GM12878 (cell line): ENCODE measurements at regions not wholly inside any gene's neighbourhood (a gene's known extent, or its start where the extent isn't known, plus 50 kb on each side); places are given as distances from the start of the nearest gene placed in this dataset.

ENCODE experiments used
- ATAC-seq: fragments of 200-7000 bp; cut with Tn5 transposase; 3 replicates; pipeline ENCODE4 v1.9.1; 2020; ENCODE audit warnings: mild to moderate bottlenecking, moderate library complexity
- BruUV-seq: library from RNA; stranded (reverse); fragments of 400-500 nt; replicated peaks from 2 replicates; lab custom pipeline; 2021; lab: Mats Ljungman, UMichigan
- CTCF ChIA-PET: fragments of 300-600 bp; sonication (Branson Sonifier 250); formaldehyde crosslinking; extraction: SDS; loops from one replicate; lab custom pipeline; 2021; ENCODE audit warnings: inconsistent platforms; lab: Yijun Ruan, JAX
- POLR2A ChIA-PET: fragments of 350-600 bp; formaldehyde crosslinking; extraction: SDS; loops from one replicate; lab custom pipeline; 2021; ENCODE audit warnings: inconsistent platforms; lab: Charles Lee
- RAD21 ChIA-PET: fragments of 300-600 bp; sonication (Branson Sonifier 250); formaldehyde crosslinking; loops from one replicate; lab custom pipeline; 2023; ENCODE audit warnings: antibody characterized with exemption; ENCODE audit not compliant: unreplicated experiment; lab: Charles Lee
- SMC1A ChIA-PET: fragments of 300-600 bp; sonication (Branson Sonifier 250); formaldehyde crosslinking; loops from one replicate; lab custom pipeline; 2023; ENCODE audit not compliant: unreplicated experiment, uncharacterized antibody; lab: Charles Lee
- DNase-seq: peaks from one replicate; pipeline ENCODE4 v3.0.0-alpha.2; 2011; ENCODE audit warnings: low read depth, low spot score
- FAIRE-seq: peaks from 3 replicates; lab custom pipeline; 2011; peaks lifted over from hg19 to GRCh38; lab: Jason Lieb, UNC
- H2AFZ ChIP-seq: 2 replicates; pipeline ENCODE4 v1.6.0; 2011; ENCODE audit warnings: low read depth, low read length, control low read depth; ENCODE audit not compliant: control insufficient read depth
- H3K27ac ChIP-seq: 2 replicates; pipeline ENCODE4 v1.5.1; 2011; ENCODE audit warnings: control low read depth; ENCODE audit not compliant: control insufficient read depth, insufficient read depth
- H3K27me3 ChIP-seq, 2 experiments: replicated peaks in 1 of 2; 2 replicates each; pipeline versions ENCODE4 v1.6.0 to v1.6.1; 2011; ENCODE audit warnings: low read length in 1 of 2; ENCODE audit not compliant: control insufficient read depth in 2 of 2, insufficient read depth in 2 of 2
- H3K36me3 ChIP-seq, 2 experiments: 2 replicates each; pipeline ENCODE4 v1.5.1; 2011; ENCODE audit warnings: low read length in 1 of 2; ENCODE audit not compliant: control insufficient read depth in 2 of 2, insufficient read depth in 2 of 2
- H3K4me1 ChIP-seq: 2 replicates; pipeline ENCODE4 v1.6.1; 2011; ENCODE audit warnings: mild to moderate bottlenecking, low read length, moderate library complexity, mixed read lengths; ENCODE audit not compliant: control insufficient read depth, insufficient read depth
- H3K4me2 ChIP-seq: 2 replicates; pipeline ENCODE4 v1.6.0; 2011; ENCODE audit warnings: control low read depth; ENCODE audit not compliant: control insufficient read depth, insufficient read depth
- H3K4me3 ChIP-seq: fragments of 200-600 bp; sonication (generic); 2 replicates; pipeline ENCODE4 v1.5.1; 2016
- H3K79me2 ChIP-seq: 2 replicates; pipeline ENCODE4 v1.6.0; 2011; ENCODE audit warnings: low read length; ENCODE audit not compliant: control insufficient read depth, insufficient read depth
- H3K9ac ChIP-seq: 2 replicates; pipeline ENCODE4 v1.8.0; 2011; ENCODE audit warnings: low read length, control low read depth, mixed read lengths; ENCODE audit not compliant: control insufficient read depth, insufficient read depth
- H3K9me3 ChIP-seq: replicated peaks from 3 replicates; pipeline ENCODE4 v1.5.1; 2011; ENCODE audit warnings: mild to moderate bottlenecking, low read length; ENCODE audit not compliant: control insufficient read depth, insufficient read depth
- H4K20me1 ChIP-seq: 2 replicates; pipeline ENCODE4 v1.6.0; 2011; ENCODE audit not compliant: control insufficient read depth, insufficient read depth
- BRCA1 ChIP-seq: IDR thresholded peaks from 2 replicates; pipeline ENCODE4 v1.6.1; 2011; ENCODE audit warnings: low read depth, low read length, improper control_type of control experiment
- CBX5 ChIP-seq: sonication (generic); IDR thresholded peaks from 2 replicates; pipeline ENCODE4 v1.6.1; 2016; ENCODE audit warnings: low read depth, moderate library complexity, mild to moderate bottlenecking, inconsistent platforms
- CREB1 ChIP-seq: IDR thresholded peaks from 2 replicates; pipeline ENCODE4 v1.6.1; 2012; ENCODE audit warnings: low read depth, mild to moderate bottlenecking, inconsistent platforms
- CREM ChIP-seq: IDR thresholded peaks from 2 replicates; pipeline ENCODE4 v1.6.1; 2014; ENCODE audit warnings: antibody characterized with exemption, low read depth
- EP300 ChIP-seq, 2 experiments: fragments of 150-350 bp in 1 of 2; IDR thresholded peaks; 2 replicates each; pipeline ENCODE4 v1.6.1; 2011 to 2012; ENCODE audit warnings: low read depth in 2 of 2, low read length in 2 of 2, borderline replicate concordance in 1 of 2, improper control_type of control experiment in 1 of 2, inconsistent platforms in 1 of 2; ENCODE audit not compliant: control insufficient read depth in 1 of 2
- HDGF ChIP-seq: fragments of 450-650 bp; IDR thresholded peaks from 2 replicates; pipeline ENCODE4 v1.6.1; 2016; ENCODE audit warnings: antibody characterized with exemption
- IKZF2 ChIP-seq, 2 experiments: fragments of 450-650 bp; IDR thresholded peaks; 2 replicates each; pipeline ENCODE4 v1.6.1; 2017; ENCODE audit warnings: mild to moderate bottlenecking in 2 of 2, moderate library complexity in 2 of 2
- JUND ChIP-seq: IDR thresholded peaks from 2 replicates; pipeline ENCODE4 v1.6.1; 2012; ENCODE audit warnings: low read depth, mild to moderate bottlenecking, low read length, improper control_type of control experiment, moderate library complexity
- MAX ChIP-seq: IDR thresholded peaks from 2 replicates; pipeline ENCODE4 v1.6.1; 2012; ENCODE audit warnings: low read depth, low read length, improper control_type of control experiment
- NFXL1 ChIP-seq: fragments of 450-650 bp; IDR thresholded peaks from 2 replicates; pipeline ENCODE4 v1.6.1; 2017; ENCODE audit warnings: antibody characterized with exemption, mild to moderate bottlenecking, borderline replicate concordance
- PAX8 ChIP-seq: fragments of 450-650 bp; IDR thresholded peaks from 2 replicates; pipeline ENCODE4 v1.6.1; 2017; ENCODE audit warnings: mild to moderate bottlenecking, moderate library complexity
- PBX3 ChIP-seq: IDR thresholded peaks from 2 replicates; pipeline ENCODE4 v1.6.1; 2011; ENCODE audit warnings: mild to moderate bottlenecking, low read depth, low read length, moderate library complexity; ENCODE audit not compliant: insufficient replicate concordance
- POLR2A ChIP-seq: IDR thresholded peaks from 2 replicates; pipeline ENCODE4 v1.6.1; 2011; ENCODE audit warnings: low read depth, mild to moderate bottlenecking, low read length
- SREBF1 ChIP-seq: IDR thresholded peaks from 2 replicates; pipeline ENCODE4 v1.6.1; 2012; ENCODE audit warnings: mild to moderate bottlenecking, low read length
- WGBS: methylation state at CpG from one replicate; pipeline ENCODE4 v1.1.6; 2016; ENCODE audit warnings: low lambda C conversion rate; ENCODE audit not compliant: insufficient replicate concordance, insufficient coverage; ENCODE audit errors: missing lambda C conversion rate; 5-methylcytosine and 5-hydroxymethylcytosine counted together
- in situ Hi-C: fragments of 300-500 bp; cut with MboI; formaldehyde crosslinking; loops from 9 replicates; pipeline ENCODE4 v1.14.3; 2018; ENCODE audit warnings: mixed read lengths
- intact Hi-C: fragments of 100-400 bp; cut with micrococcal nuclease; formaldehyde crosslinking; loops from one replicate; pipeline ENCODE4 v1.14.2; 2022; ENCODE audit not compliant: unreplicated experiment

GRCh38 chr10:47231414-47231813, 68.6 kb upstream of the GDF10 start:
- ChIA-PET POLR2A (no interaction called here), CTCF (interaction anchor here (1.7 kb wide), 1 partner anchor 9 kb away, joined by 5 read pairs; no protein-coding TSS in a partner anchor), RAD21 (no interaction called here), SMC1A (no interaction called here)
- intact Hi-C loops (no loop called here), in situ Hi-C loops (no loop called here)
- Histone ChIP-seq H3K9me3 (no peaks in the 10 kb centered on the region), H4K20me1 (no peaks in the 10 kb centered on the region), H2AFZ (no peak overlapping the region), H3K27ac (no peak overlapping the region), H3K4me1 (no peaks in the 10 kb centered on the region), H3K27me3 (no peaks in the 10 kb centered on the region), H3K9ac (no peak overlapping the region), H3K79me2 (no peaks in the 10 kb centered on the region), H3K36me3 (no peaks in the 10 kb centered on the region), H3K4me2 (no peak overlapping the region), H3K4me3 (no peak overlapping the region)
- no peak for TF ChIP-seq SREBF1
- TF ChIP-seq POLR2A, result no peak
- TF ChIP-seq NFXL1, result no peak
- no peak for TF ChIP-seq MAX
- no peak for TF ChIP-seq BRCA1
- no peak for TF ChIP-seq CREB1
- no peak for TF ChIP-seq JUND
- no peak for TF ChIP-seq PBX3
- no peak for TF ChIP-seq HDGF
- TF ChIP-seq CREM, result no peak
- TF ChIP-seq PAX8, result no peak
- no peak for TF ChIP-seq EP300 (IDR thresholded peaks at IDR 0.05; ENCODE audit: borderline replicate concordance in 1 of 2, control insufficient read depth in 1 of 2, low read depth in 2 of 2, low read length in 2 of 2)
- TF ChIP-seq IKZF2 (IDR thresholded peaks at IDR 0.05), result no peak
- TF ChIP-seq CBX5, result no peak
- FAIRE-seq, result no peak
- DNase-seq, result no peak
- 25% methylated on average over 2 of the region's 2 CpGs for WGBS
- no TSS peak for BruUV-seq
- no peak for ATAC-seq
